ENCODE measurements at regions not wholly inside any gene's neighbourhood (a gene's known extent, or its start where the extent isn't known, plus 50 kb on each side); places are given as distances from the start of the nearest gene placed in this dataset.

DNA sequence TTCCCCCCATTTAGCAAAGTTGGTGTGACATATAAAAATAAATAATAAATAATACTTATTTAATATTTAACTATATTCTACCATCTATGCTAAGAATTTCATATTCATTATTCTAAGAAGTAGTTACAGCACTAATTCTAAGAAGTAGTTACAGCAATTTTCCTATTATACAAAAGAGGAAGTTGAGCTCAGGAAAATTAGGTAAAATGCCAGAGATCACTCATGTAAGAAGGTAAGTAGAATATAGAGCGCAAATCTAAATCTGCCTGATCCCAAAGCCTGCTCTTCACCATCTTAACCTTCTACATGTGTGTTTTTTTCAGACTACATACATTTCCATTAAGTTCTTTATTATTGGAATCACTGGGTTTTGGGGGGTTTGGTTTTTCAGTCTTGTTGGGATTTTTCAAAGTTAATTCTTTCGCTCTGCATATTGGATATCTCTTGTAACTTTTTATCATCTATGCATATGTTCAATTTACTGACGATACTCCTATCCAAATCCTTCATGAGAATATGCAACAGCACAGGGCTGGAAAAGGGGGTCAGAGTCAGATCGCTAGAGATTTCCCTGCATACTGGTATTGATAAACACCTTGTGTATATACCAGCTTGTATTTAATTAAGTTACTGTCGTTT, 852.1 kb downstream of the MAT2B start:
- no peak for DNase-seq

DNA sequence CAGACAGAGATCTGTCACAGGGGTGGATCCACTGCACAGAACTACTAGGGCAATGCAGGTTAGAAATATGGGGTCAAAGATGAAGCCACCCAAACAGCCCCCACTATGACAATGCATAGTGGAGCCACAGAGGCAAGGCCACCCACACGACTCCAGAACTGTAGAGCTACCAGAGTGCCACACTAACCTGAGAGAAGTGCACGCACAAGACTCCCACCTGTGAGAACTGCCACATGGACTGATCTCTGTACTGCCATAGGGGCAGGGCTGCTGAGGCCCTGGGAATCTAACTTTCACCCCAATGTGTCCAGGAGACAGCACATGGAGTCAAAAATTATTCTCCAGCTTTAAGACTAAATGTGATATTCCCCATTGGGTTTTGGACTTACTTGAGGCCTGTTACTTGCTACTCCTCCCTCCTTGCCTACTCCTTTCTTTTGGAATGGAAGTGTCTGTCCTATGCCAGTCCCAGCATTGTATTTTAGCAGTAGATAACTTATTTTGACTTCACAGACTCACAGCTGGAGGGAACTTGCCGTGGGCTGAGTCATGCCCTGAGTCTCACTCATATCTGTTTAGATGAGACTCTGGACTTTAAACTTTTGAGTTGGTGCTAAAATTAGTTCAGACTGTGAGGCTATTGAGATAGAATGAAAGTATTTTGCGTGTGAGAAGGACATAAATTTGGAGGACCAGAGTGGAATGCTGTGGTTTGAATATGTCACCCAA, 853.3 kb downstream of the MAT2B start:
- DNase-seq = no peak

DNA sequence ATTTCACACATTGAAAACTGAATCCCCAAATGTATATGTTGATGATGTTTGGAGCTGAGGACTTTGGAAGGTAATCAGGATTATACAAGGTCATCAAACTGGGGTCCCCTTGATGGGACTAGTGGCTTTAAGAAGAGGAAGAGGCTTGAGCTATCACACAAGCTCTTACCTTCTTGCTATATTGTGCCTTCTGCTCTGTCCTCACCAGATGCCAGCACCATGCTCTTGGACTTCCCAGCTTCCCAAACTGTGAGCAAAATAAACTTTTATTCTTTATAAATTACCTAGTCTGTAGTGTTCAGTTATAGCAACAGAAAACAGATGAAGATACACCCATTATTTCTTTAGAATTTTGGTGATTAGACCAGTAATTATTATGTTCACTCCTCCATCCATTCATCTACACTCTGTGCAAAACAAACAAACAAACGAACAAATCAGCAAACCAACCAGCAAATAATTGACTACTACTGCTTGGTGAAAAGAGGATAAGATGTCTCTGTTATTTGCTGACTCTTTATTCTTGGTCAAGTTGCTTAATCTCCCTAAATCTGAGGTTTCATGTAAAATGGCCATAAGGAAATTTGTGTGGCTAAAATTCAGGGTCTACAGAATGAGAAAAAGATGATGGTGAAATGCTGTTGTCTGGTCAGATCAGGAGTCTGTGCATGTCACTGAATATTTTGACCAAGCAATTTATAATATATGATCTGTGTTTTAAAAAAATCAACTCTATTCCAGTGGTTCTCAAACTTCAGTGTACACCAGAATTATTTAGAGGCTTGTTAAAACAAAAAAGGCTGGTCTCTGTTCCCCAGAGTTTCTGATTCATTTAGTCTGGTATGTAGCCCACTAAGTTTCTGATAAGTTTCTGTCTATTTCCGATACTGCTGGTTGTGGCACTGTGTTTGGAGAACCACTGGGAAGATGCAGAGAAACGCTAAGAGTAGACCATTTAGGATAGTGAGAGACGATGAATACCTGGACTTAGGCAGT, 854.1 kb downstream of the MAT2B start:
- DNase-seq = no peak

DNA sequence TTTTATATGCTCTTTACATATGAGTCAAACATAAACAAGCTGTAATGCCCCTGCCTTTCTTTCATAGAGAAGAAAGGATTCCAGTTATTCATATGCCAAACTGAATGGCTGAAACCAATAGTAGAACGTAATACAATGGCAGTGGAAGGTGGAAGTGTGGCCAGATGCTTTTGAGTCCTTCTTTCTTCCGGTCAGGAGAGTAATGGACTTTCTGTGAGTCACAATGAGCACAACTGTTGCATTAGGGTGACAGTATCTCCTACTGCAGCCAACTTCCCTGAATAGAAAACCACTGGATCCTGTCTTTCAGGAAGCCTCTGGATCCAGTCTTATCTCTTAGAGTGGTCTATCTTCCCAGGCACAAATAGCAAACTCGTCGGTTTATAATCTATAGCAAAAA, 855.2 kb downstream of the MAT2B start:
- no peak for DNase-seq

DNA sequence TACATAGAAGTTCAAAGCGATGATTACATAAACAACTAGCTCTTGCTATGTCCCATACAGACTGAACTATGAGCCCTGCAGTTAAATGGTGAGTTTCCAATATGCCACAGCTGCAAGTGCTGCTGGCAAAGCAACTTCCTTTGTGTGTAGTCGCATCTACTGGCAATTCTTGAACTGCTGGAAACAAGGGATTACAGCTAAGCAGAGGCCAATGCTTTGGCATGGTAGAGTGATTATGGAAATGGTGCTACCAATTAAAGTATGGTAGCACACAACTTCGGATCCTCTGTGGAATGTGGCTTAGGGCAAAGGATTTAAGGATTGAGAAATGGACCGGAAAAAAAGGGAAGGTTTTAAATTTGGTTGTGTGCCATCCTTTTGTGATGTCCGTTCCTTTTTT, 856.6 kb downstream of the MAT2B start:
- DNase-seq = no peak

DNA sequence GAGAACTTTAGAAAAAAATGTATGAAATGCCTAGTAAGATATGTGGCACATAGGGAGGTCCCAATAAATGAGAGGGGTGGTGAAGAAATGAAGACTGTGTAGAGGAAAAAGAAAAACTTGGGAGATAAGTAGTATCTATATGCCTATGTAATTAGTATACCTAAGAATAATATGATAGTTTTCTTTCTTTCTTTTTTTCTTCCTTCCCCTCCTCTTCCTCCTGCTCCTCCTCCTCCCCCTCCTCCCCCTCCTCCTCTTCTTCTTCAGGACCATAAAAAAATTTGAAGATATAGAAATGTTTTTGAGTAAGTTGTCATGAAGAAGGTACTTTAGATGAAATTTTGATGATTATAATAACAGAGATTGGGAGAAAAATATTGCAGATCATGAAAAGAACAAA, 857.4 kb downstream of the MAT2B start:
- DNase-seq = no peak

DNA sequence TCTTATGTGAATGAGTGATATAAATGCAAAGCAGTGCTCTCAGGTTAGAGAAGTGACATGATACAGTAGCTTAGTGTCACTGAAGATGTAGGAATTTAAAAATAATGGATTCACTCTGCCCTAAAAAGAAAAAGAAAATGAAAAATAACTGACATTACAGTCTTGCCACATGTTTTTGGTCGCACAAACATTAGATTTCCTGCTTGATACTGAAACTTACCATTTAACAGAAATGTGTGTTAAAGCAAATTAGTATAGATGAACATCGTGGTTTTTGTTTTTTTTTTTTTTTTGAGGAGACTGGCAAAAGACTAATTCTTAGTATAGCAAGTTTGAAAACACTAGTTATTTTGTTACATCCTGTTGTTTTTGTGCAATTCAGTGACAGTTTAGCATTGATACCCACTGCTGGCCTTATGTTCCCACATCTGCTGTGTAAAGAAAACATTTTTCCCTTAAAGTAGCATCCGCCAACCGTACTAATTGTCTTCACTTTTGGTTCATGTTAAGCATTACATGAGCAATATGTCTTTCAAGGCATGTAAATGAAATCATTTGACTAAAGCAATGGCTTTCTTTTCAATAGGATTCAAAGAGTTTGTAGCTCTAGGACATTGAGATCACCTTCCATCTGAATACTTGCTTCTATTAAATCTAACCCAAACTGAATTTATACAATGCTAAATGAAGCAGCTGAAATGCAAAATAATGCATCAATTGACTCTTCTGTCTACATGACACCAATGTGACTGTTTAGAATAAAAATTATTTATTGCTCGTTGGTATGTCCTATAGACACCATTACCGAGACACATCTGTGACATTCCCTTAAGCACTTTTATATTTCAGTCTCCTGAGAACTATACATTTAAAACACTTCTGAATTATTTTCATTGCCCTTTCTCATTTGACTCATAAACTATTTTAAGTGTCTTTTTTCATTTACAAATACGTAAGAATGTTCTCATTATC, 859.1 kb downstream of the MAT2B start:
- DNase-seq = no peak

DNA sequence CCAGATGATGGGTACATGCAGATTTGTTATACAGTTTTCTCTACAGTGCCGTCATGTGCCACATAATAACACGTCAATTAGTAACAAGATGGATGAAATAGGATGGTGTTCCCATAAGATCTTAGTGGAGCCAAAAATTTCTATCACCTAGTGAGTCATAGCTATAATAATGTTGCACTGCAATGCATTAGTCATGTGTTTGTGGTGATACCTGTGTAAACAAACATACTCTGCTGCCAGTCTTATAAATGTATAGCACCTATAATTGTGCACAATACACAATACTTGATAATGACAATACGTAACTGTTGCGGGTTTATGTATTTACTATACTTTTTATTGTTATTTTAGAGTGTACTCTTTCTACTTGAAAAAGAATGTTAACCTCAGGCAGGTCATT, 865.4 kb downstream of the MAT2B start:
- DNase-seq = no peak

DNA sequence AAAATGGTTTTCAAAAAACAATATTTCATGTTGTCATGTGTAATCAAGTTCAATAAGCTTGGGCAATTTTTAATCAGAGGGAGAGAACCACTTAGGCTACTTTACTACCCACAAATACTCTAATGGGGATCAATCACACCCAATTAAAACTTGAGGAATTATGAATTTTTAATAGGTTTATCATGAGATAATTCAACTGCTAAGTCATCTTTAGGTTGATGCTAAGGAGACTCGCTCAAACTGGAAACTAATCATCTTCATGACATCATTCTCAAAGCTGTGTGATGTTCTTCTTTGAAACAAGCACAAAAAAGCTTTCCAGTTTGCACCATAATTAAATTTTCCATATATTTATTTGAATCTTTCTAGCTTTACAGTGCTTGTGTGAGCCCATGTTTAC, 867.5 kb downstream of the MAT2B start:
- DNase-seq = no peak

DNA sequence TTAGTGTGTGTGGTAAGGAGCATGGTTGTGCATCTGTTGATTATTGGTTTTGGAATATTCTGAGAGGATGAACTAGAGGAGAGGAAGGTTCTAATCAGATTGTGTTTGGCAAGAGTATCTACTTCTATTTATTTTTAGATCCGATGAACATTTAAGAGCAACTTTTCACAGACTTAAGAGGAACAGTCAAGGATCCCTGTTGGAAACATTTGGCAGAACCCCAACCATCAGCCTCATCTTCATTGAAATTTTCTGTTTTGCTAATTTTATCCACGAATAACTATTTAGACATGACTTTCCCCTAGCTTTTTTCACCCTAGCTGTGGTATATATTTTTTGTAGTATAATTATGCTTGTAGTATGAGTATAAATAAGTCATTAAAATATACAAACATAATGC, 868.5 kb downstream of the MAT2B start:
- no peak for DNase-seq

DNA sequence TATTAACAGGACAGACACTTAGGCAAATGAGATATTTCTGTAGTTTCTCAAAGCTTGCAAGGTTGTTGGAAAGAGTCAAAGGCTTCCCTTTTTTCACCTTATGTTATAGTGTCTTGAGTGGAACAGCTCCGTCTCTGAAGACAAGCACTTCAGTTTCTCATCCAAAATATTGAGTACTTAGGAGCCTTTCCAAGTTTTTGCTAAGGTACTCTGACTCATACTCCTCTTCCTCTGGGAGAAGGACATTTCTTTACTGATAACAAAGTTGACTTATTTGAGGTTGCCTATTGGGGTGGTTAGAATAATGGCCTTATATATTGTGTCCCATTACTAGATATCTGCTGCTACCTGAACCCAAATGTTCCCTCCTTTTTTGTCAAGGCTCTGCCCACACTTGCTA, 869.6 kb downstream of the MAT2B start:
- DNase-seq = no peak

DNA sequence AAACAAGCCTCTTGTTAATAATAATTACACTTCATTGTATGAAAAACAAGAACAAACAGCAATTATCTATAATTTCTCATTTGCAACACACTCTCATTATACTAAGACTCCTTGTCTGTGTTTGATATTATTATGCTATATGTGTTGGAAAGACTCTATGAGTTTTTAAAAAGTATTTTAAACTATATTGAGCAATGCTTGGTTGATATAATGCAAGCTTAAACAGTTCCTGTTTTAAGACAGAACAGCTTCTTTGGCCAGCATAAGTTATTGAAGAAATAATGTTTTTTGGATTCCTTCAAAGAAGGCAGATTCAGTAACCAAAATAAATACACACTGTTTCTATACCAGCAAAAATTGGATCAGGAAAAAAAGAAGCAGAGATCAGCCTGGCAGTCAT, 871.4 kb downstream of the MAT2B start:
- DNase-seq = no peak

DNA sequence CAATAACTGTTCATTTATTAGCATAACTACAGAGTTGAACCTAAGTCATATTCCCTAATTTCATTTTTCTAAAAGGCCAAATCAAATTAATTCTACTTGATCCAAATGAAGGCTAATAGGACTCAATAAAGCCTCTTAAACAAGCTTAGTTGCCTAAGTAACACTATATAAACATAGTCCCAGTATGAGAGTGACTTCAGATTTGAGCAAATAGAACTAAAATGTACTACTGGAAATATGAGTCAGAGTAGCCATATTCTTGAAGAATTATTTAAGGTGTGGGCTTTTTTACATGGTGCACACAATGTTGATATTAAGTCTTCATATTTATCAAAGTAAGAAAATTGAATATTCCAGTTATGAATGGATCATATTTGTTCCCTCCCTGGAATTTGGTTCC, 872.3 kb downstream of the MAT2B start:
- DNase-seq = no peak

DNA sequence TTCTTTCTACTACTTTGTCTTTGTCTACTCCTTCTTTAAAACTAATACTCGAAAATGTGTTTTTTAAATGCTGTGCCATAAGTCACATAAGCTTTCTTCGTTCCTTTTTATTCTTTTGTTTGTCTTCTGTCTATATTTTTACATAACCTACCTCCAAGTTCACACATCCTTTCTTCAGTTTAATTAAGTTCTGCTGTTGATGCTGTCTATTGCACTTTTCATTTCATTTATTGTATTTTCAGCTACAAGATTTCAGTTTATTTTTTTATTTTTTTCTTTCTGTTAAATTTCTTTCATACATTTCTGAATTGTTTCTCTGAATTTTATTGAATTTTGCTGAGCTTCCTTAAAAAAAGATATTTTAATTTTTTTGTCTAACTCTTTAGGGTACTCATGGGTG, 878.2 kb downstream of the MAT2B start:
- DNase-seq = no peak

DNA sequence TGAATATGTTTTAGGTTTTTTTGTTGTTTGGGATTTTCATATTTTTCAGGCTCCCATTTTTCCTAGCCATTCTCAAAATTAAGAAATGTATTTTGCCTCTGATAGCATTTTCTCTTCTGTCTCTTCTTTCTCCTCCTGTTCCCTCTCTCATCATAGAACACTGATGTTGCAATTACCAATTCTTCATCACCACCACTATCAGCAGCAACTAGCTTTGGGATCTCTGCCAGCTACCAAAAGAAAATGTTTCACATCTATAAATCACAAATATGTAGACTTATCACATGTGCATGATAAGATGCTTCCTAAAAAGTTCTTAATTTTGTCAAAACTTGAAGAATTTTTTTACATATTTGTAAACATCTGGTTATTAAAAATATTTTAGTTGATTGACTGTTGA, 887.1 kb downstream of the MAT2B start:
- DNase-seq = no peak

DNA sequence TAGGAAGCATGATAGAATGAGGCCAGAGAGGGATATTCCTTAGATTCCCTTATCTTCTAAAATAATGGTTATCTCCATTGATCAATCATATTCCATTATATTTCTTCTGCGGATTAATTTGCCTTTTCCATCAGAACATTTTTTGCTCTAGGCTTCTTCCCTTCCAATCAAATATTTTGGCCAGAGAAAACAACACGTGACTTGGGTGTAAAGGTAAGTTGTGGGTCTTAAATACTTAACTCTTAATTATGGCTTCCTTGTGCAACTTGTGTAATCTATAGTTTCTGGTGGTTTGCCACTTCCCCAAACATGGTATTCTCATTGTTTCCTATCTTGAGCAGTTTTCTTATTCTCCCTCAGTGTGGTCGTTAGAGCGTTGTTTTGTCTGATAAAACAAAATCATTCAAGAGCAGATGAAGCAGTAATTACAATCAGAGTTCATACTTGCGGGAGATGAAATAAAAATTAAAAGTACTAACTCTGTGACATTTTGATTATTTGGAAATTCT, 889.3 kb downstream of the MAT2B start:
- no peak for DNase-seq

DNA sequence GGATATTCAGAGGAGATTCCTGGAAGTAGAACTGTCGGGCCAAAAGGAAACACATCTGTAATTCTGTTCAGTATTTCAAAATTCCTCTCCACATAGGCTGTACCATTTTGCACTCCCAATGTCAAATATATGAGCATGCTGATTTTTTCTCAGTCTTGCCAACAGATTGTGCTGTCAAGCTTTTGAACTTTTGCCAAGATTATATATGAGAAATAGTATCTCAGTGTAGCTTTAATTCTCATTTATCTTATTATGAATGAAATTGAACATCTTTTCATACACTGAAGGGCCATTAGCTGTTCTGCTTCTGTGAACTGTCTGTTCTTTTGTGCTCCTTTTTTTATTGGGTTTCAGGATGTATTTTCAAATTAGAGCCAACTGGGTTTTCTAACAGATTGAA, 907.1 kb downstream of the MAT2B start:
- DNase-seq = no peak

DNA sequence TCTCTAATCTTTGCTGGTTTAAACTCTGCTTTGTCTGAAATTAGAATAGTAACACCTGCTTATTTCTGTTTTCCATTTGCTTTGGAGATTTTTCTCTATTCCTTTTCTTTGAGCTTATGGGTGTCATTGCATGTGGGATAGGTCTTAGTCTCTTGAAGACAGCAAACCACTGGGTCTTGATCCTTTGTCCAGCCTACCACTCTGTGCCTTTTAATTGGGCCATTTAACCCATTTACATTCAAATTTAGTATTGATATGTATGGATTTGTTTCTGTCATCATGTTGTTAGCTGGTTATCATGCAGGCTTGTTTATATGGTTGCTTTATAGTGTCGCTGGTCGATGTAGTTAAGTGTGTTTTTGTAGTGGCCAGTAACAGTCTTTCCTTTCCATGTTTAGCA, 914.7 kb downstream of the MAT2B start:
- no peak for DNase-seq

DNA sequence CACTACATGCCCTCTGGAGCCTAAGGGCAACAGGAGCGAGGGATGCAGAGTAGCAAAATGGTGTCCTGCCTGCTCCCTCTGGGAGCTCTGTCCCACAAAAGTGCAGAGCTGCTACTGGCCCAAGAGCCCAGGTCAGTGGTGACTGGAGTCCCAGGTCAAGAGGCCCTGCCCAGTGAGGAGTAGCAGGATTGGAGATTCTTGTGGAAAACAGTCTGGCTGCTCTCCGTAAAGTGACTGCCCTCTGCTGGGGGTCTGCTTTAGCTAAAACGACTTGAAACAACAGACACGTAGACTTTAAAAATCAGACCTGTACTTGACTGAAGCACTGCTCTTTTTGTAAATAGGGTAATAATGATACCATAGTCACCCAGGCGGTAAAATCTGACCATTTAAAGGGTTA, 917.0 kb downstream of the MAT2B start:
- DNase-seq = no peak

DNA sequence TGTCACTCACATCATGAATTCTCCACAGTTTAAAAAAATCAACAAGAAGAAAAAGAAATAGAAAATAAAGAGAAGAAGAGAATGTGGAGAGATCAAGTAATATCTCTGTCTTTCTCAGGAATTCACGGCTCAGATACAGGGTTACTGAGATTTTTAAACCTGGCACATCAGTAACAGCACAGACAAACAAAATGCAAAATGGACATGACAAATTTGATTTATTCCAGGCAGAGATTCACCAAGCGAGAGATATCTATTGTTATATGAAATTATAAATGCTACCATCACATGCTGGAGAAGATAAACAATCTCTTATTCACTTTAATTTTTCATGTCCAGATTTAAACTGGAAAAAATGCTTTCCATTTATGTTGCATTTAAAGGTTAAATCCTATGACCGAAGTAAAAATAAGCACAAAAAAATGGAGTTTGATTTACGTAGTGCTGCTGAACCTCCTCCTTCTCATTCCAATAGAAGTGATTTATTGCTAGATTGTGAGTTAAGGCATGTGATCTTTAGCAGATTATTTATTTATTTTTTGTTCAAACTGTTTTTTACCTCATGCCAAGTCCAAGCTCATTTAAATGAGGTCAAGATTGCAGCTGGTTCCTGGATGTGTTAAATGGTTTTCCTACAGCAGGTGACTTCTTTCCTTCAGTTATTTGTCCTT, 926.4 kb downstream of the MAT2B start:
- no peak for DNase-seq

DNA sequence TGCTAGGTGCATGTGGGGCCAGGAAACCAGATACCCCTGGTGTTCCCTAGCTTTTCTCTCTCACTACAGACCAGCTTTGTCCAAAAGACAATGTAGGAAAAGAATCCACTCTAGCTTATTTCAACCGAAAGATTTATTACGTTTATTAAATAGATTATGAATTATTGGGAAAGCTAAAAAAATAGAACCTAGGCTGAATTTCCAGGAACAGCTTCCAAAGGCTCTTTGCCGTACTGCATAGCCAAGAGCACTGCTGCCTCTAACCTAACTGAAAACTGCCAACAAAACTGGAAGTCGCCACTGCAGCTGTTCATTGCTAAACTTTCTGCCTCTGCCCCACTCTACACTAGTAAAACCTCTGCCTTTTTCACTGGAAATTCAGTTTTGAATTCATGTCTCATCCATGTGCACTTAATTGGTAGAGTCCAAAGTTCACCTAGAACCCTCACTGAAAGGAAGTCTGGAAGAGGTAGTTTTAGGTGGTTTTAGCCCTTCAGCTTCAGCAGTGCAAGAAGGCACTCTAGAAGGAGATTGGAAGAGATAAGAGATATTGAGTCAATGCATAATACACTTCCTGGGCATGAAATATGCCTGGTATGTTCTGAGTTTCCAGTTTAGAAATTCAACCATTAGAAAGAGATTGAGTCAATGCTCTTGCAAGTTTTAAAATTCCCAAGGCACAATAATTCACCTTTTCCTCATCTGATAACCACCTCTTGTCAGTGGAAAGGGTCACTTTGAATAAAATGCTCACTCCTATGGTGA, 927.9 kb downstream of the MAT2B start:
- DNase-seq = no peak

Data from T-helper 2 cell (primary cell).